H54 (cell line): ENCODE measurements at regions not wholly inside any gene's neighbourhood (a gene's known extent, or its start where the extent isn't known, plus 50 kb on each side); places are given as distances from the start of the nearest gene placed in this dataset.
"Not testable (repeated sequence)": the region's sequence is repeated elsewhere in the genome, so short reads cannot be mapped to it uniquely, and the experiment has no call there.

Source experiments
- DNase-seq: peaks from one replicate; pipeline ENCODE4 v3.0.0; 2011; ENCODE audit warnings: low spot score, mixed read lengths; ENCODE audit not compliant: insufficient read length
- FAIRE-seq: peaks from 3 replicates; lab custom pipeline; 2011; peaks lifted over from hg19 to GRCh38; lab: Jason Lieb, UNC
- POLR2A ChIP-seq: IDR thresholded peaks from 2 replicates; pipeline ENCODE4 v1.6.1; 2011; ENCODE audit warnings: low read depth, mild to moderate bottlenecking, low read length

- DNase-seq: no peak
- no peak for FAIRE-seq
- TF ChIP-seq POLR2A: no peak
Observed at GRCh38 chr10:10726101-10726500, 291.6 kb upstream of the CELF2 start.

GRCh38 chr10:10727411-10727810 lies 290.3 kb upstream of the CELF2 start:
- not testable (repeated sequence) for FAIRE-seq, DNase-seq

- DNase-seq (no peak), FAIRE-seq (no peak)
- no peak for TF ChIP-seq POLR2A
Observed at GRCh38 chr10:10727812-10728211, 289.9 kb upstream of the CELF2 start.

GRCh38 chr10:10730471-10731043 lies 287.1 kb upstream of the CELF2 start:
- no peak for FAIRE-seq

GRCh38 chr10:10731366-10731765 lies 286.3 kb upstream of the CELF2 start:
- no peak for TF ChIP-seq POLR2A
- no peak for FAIRE-seq

More at GRCh38 chr10:10730471-10731043, 287.1 kb upstream of the CELF2 start:
- no peak for TF ChIP-seq POLR2A
- DNase-seq: no peak

GRCh38 chr10:10734356-10735064 lies 283.2 kb upstream of the CELF2 start:
- no peak for FAIRE-seq
- TF ChIP-seq POLR2A: no peak
- DNase-seq: no peak

More at GRCh38 chr10:10731366-10731765, 286.3 kb upstream of the CELF2 start:
- DNase-seq: no peak

GRCh38 chr10:10745291-10745690 lies 272.4 kb upstream of the CELF2 start:
- no peak for TF ChIP-seq POLR2A
- no peak for DNase-seq
- no peak for FAIRE-seq

- DNase-seq (no peak), FAIRE-seq (no peak)
- no peak for TF ChIP-seq POLR2A
Observed at GRCh38 chr10:10755490-10755889, 262.2 kb upstream of the CELF2 start.

- FAIRE-seq (no peak), DNase-seq (no peak)
- no peak for TF ChIP-seq POLR2A
Observed at GRCh38 chr10:10758306-10758705, 259.4 kb upstream of the CELF2 start.

- not testable (repeated sequence) for FAIRE-seq, DNase-seq
Observed at GRCh38 chr10:10759806-10760205, 257.9 kb upstream of the CELF2 start.

- TF ChIP-seq POLR2A: no peak
- DNase-seq (no peak), FAIRE-seq (no peak)
Observed at GRCh38 chr10:10765017-10765416, 252.7 kb upstream of the CELF2 start.

GRCh38 chr10:10772411-10772810 lies 245.3 kb upstream of the CELF2 start:
- FAIRE-seq (no peak), DNase-seq (no peak)
- no peak for TF ChIP-seq POLR2A

GRCh38 chr10:10772874-10773508 lies 244.7 kb upstream of the CELF2 start:
- FAIRE-seq: no peak
- no peak for TF ChIP-seq POLR2A
- no peak for DNase-seq

- no peak for FAIRE-seq
- DNase-seq: no peak
- TF ChIP-seq POLR2A: no peak
Observed at GRCh38 chr10:10774416-10774815, 243.3 kb upstream of the CELF2 start.

- no peak for TF ChIP-seq POLR2A
- FAIRE-seq: no peak
Observed at GRCh38 chr10:10776363-10776762, 241.3 kb upstream of the CELF2 start.

More at GRCh38 chr10:10776363-10776762, 241.3 kb upstream of the CELF2 start:
- no peak for DNase-seq
